GM19455 (cell line): ENCODE measurements at regions not wholly inside any gene's neighbourhood (a gene's known extent, or its start where the extent isn't known, plus 50 kb on each side); places are given as distances from the start of the nearest gene placed in this dataset.

ENCODE experiments used
- ATAC-seq: cut with Tn5 transposase; IDR thresholded peaks from one replicate; pipeline ENCODE4 v1.9.1; 2021; ENCODE audit not compliant: unreplicated experiment

- no peak for ATAC-seq
Measured at GRCh38 chr12:34289431-34290380, 267.4 kb downstream of the ALG10 start.

- no peak for ATAC-seq
Measured at GRCh38 chr12:34290381-34290995, 268.2 kb downstream of the ALG10 start.

- ATAC-seq = no peak
Measured at GRCh38 chr12:34291001-34291400, 268.7 kb downstream of the ALG10 start.

- ATAC-seq = no peak
Measured at GRCh38 chr12:34291426-34291901, 269.2 kb downstream of the ALG10 start.

- ATAC-seq = no peak
Measured at GRCh38 chr12:34292736-34293625, 270.7 kb downstream of the ALG10 start.

- ATAC-seq = no peak
Measured at GRCh38 chr12:34294137-34294536, 271.8 kb downstream of the ALG10 start.

GRCh38 chr12:34294671-34295365 lies 272.5 kb downstream of the ALG10 start:
- ATAC-seq = no peak

- no peak for ATAC-seq
Measured at GRCh38 chr12:34295366-34296142, 273.3 kb downstream of the ALG10 start.

GRCh38 chr12:34296143-34297041 lies 274.1 kb downstream of the ALG10 start:
- no peak for ATAC-seq

GRCh38 chr12:34297126-34297789 lies 275.0 kb downstream of the ALG10 start:
- ATAC-seq = no peak

- ATAC-seq = no peak
Measured at GRCh38 chr12:34297790-34298164, 275.5 kb downstream of the ALG10 start.

- ATAC-seq = no peak
Measured at GRCh38 chr12:34298176-34298970, 276.1 kb downstream of the ALG10 start.

GRCh38 chr12:34298971-34299801 lies 276.9 kb downstream of the ALG10 start:
- ATAC-seq = no peak

- ATAC-seq = no peak
Measured at GRCh38 chr12:34299802-34300193, 277.5 kb downstream of the ALG10 start.

GRCh38 chr12:34300376-34301250 lies 278.3 kb downstream of the ALG10 start:
- ATAC-seq = no peak
